HG03439 (cell line): ENCODE measurements at regions not wholly inside any gene's neighbourhood (a gene's known extent, or its start where the extent isn't known, plus 50 kb on each side); places are given as distances from the start of the nearest gene placed in this dataset.

Experiments used
- ATAC-seq: cut with Tn5 transposase; IDR thresholded peaks from one replicate; pipeline ENCODE4 v1.9.1; 2021; ENCODE audit warnings: mild to moderate bottlenecking, moderate library complexity; ENCODE audit not compliant: unreplicated experiment

- ATAC-seq, result no peak
These were observed 138.4 kb upstream of the RPS23 start for GRCh38 chr5:82416512-82416911.

GRCh38 chr5:82414041-82414388, 135.9 kb upstream of the RPS23 start:
- ATAC-seq, result no peak

GRCh38 chr5:82413302-82414040, 135.3 kb upstream of the RPS23 start:
- no peak for ATAC-seq

GRCh38 chr5:82408033-82408432, 129.9 kb upstream of the RPS23 start:
- ATAC-seq, result no peak

GRCh38 chr5:82406205-82406773, 128.1 kb upstream of the RPS23 start:
- no peak for ATAC-seq

- no peak for ATAC-seq
These were observed 127.6 kb upstream of the RPS23 start for GRCh38 chr5:82405618-82406204.

- no peak for ATAC-seq
These were observed 127.0 kb upstream of the RPS23 start for GRCh38 chr5:82405161-82405560.

GRCh38 chr5:82404382-82404945, 126.3 kb upstream of the RPS23 start:
- no peak for ATAC-seq

- no peak for ATAC-seq
These were observed 125.6 kb upstream of the RPS23 start for GRCh38 chr5:82403724-82404123.

GRCh38 chr5:82403026-82403425, 124.9 kb upstream of the RPS23 start:
- ATAC-seq, result no peak

- ATAC-seq, result no peak
These were observed 121.0 kb upstream of the RPS23 start for GRCh38 chr5:82399111-82399510.

GRCh38 chr5:82397741-82398320, 119.7 kb upstream of the RPS23 start:
- ATAC-seq, result no peak

GRCh38 chr5:82396871-82397514, 118.8 kb upstream of the RPS23 start:
- no peak for ATAC-seq

- ATAC-seq, result no peak
These were observed 118.2 kb upstream of the RPS23 start for GRCh38 chr5:82396396-82396795.

GRCh38 chr5:82393951-82394350, 115.8 kb upstream of the RPS23 start:
- ATAC-seq, result no peak

- no peak for ATAC-seq
These were observed 111.9 kb upstream of the RPS23 start for GRCh38 chr5:82390088-82390487.

GRCh38 chr5:82389347-82389746, 111.2 kb upstream of the RPS23 start:
- ATAC-seq, result no peak

- no peak for ATAC-seq
These were observed 110.0 kb upstream of the RPS23 start for GRCh38 chr5:82388181-82388580.

- no peak for ATAC-seq
These were observed 109.6 kb upstream of the RPS23 start for GRCh38 chr5:82387819-82388166.

- ATAC-seq, result no peak
These were observed 109.1 kb upstream of the RPS23 start for GRCh38 chr5:82387001-82387818.

- ATAC-seq, result no peak
These were observed 108.4 kb upstream of the RPS23 start for GRCh38 chr5:82386576-82386975.
